ENCODE measurements at regions not wholly inside any gene's neighbourhood (a gene's known extent, or its start where the extent isn't known, plus 50 kb on each side); places are given as distances from the start of the nearest gene placed in this dataset.
A peak's percentile ranks its signal among the peaks of the same experiment; 100 is the strongest.

- in situ Hi-C loops (cut with MboI; ENCODE audit: low sequenced_read_pairs): no loop called here
- peaks cover 2% of the 10 kb centered on the region; the same call in 1 of the 2 replicates for H3K4me1 ChIP-seq (ENCODE audit: control insufficient read depth, insufficient read depth, low read length)
- 82% methylated on average over 4 of the region's 7 CpGs; no CpG with 5 or more reads in 1 of the 2 experiments for WGBS, 2 experiments (ENCODE audit: extremely low coverage in 2 of 2, insufficient read length in 1 of 2)
These were observed 118.4 kb downstream of the BANF2 start for GRCh38 chr20:17818187-17818586.

More at GRCh38 chr20:17818187-17818586, 118.4 kb downstream of the BANF2 start:
- no peak overlapping the region for H2BK5ac ChIP-seq (ENCODE audit: low read depth, low read length, poor library complexity, severe bottlenecking)
- H4K20me1 ChIP-seq (ENCODE audit: insufficient read depth, low read length): no peaks in the 10 kb centered on the region
- no peak overlapping the region for H3K14ac ChIP-seq (replicated peaks; ENCODE audit: low read depth, low read length)
- H2AFZ ChIP-seq (replicated peaks; ENCODE audit: low read length, poor library complexity): no peak overlapping the region
- DNase-seq: no peak
- H3K27me3 ChIP-seq (ENCODE audit: control insufficient read depth, insufficient read depth, low read length): no peaks in the 10 kb centered on the region
- peak overlapping the region; percentile 75 for H2AK9ac ChIP-seq (replicated peaks; ENCODE audit: low read depth, low read length, poor library complexity)
- H3K9me1 ChIP-seq (ENCODE audit: insufficient read depth, low read length): peaks cover 10% of the 10 kb centered on the region
- H4K8ac ChIP-seq (ENCODE audit: low read depth in 2 of 2, low read length in 2 of 2): no peak overlapping the region
- dilution Hi-C loops (cut with HindIII; ENCODE audit: low sequenced_read_pairs, unreplicated experiment) (no loop called here), intact Hi-C loops (cut with micrococcal nuclease) (no loop called here)
- H3K23ac ChIP-seq (ENCODE audit: low read depth, low read length): no peak overlapping the region
- no peak overlapping the region for H3K27ac ChIP-seq (ENCODE audit: insufficient read depth, low read length)
- no peaks in the 10 kb centered on the region for H3K36me3 ChIP-seq (ENCODE audit: control insufficient read depth, insufficient read depth, low read length)
- H3K9me3 ChIP-seq (ENCODE audit: control insufficient read depth, insufficient read depth, low read length): no peaks in the 10 kb centered on the region
- H3K4me2 ChIP-seq (ENCODE audit: low read depth, low read length): no peak overlapping the region
- no peak overlapping the region for H4K91ac ChIP-seq (ENCODE audit: insufficient read depth, low read depth, low read length)
- ChIA-PET POLR2A (ENCODE audit: unreplicated experiment) (no interaction called here), CTCF (no interaction called here)
- H3K79me1 ChIP-seq (ENCODE audit: low read depth in 1 of 2, low read length in 2 of 2): no peaks in the 10 kb centered on the region
- no peak overlapping the region for H3K4me3 ChIP-seq (ENCODE audit: insufficient read depth, low read depth, low read length)
- H2BK120ac ChIP-seq (ENCODE audit: low read depth, low read length): no peak overlapping the region
- TF ChIP-seq POLR2A (IDR thresholded peaks at IDR 0.05; ENCODE audit: low read depth, low read length) (no peak), CHD1 (IDR thresholded peaks at IDR 0.05; ENCODE audit: low read depth, low read length) (no peak), USF2 (IDR thresholded peaks at IDR 0.05; ENCODE audit: low read depth, low read length) (no peak), FOS (IDR thresholded peaks at IDR 0.05; ENCODE audit: low read depth, low read length) (no peak), MAFK (IDR thresholded peaks at IDR 0.05; ENCODE audit: low read depth, low read length) (no peak)
- no peak overlapping the region for H4K5ac ChIP-seq (ENCODE audit: low read depth, low read length)
- no peak overlapping the region for H2AK5ac ChIP-seq (ENCODE audit: low read depth, low read length)
- no peak overlapping the region for H2BK20ac ChIP-seq (ENCODE audit: low read depth, low read length)
- H3K56ac ChIP-seq (ENCODE audit: extremely low read depth, insufficient read depth, low read length): no peak overlapping the region
- ATAC-seq (ENCODE audit: low read depth): no peak
- BruUV-seq (replicated peaks): no TSS peak
- H3K18ac ChIP-seq (ENCODE audit: low read depth, low read length): no peak overlapping the region
- no peak overlapping the region for H3K4ac ChIP-seq (ENCODE audit: low read depth, low read length)
- no peak overlapping the region; the same call in 2 of the 3 replicates for H2BK15ac ChIP-seq (ENCODE audit: low read depth, low read length)
- no peak overlapping the region for H3K9ac ChIP-seq (ENCODE audit: low read depth, low read length)

Data from IMR-90 (cell line).